Midbrain (tissue), 1 donor: ENCODE measurements at regions not wholly inside any gene's neighbourhood (a gene's known extent, or its start where the extent isn't known, plus 50 kb on each side); places are given as distances from the start of the nearest gene placed in this dataset.

Source experiments
- DNase-seq: peaks from one replicate; lab custom pipeline; 2025; lab: John Stamatoyannopoulos, UW

- DNase-seq = no peak
These were observed 77.9 kb upstream of the TFAP2D start for GRCh38 chr6:50635429-50635828.

GRCh38 chr6:50637267-50637666 lies 76.1 kb upstream of the TFAP2D start:
- DNase-seq = no peak

GRCh38 chr6:50649086-50649485 lies 64.2 kb upstream of the TFAP2D start:
- DNase-seq = no peak

- DNase-seq = no peak
These were observed 60.1 kb upstream of the TFAP2D start for GRCh38 chr6:50653253-50653652.

- DNase-seq = no peak
These were observed 59.2 kb upstream of the TFAP2D start for GRCh38 chr6:50654155-50654554.

- DNase-seq = no peak
These were observed 57.4 kb upstream of the TFAP2D start for GRCh38 chr6:50655848-50656453.

- DNase-seq = no peak
These were observed 55.8 kb upstream of the TFAP2D start for GRCh38 chr6:50657513-50657912.

- no peak for DNase-seq
These were observed 54.8 kb upstream of the TFAP2D start for GRCh38 chr6:50658561-50658960.

GRCh38 chr6:50661636-50662035 lies 51.7 kb upstream of the TFAP2D start:
- no peak for DNase-seq
